HG03103 (cell line): ENCODE measurements at regions not wholly inside any gene's neighbourhood (a gene's known extent, or its start where the extent isn't known, plus 50 kb on each side); places are given as distances from the start of the nearest gene placed in this dataset.
A peak's percentile ranks its signal among the peaks of the same experiment; 100 is the strongest.

Experiments
- ATAC-seq: cut with Tn5 transposase; IDR thresholded peaks from one replicate; pipeline ENCODE4 v1.9.1; 2021; ENCODE audit warnings: low read depth; ENCODE audit not compliant: unreplicated experiment

DNA sequence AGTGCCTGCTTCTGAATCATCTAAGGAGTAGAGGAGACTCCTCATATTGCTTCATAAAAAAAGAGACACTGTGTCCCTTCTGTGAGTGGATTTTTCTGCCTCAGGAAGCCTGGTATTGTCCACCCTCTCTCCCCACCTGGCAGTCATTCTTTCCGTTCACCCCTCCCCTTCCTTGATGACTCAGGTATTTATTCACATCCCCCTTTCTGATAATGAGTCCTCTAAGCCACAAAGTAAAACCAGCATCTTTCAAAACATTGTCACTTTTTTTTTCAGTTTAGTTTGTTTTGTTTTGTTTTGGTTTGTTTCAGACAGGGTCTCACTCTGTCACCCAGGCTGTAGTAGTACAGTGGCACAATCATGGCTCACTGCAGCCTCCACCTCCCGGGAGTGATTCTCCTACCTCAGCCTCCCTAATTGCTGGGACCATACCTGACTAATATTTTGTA lies 65.2 kb upstream of the UBE2E1 start:
- ATAC-seq = peak; percentile 88

DNA sequence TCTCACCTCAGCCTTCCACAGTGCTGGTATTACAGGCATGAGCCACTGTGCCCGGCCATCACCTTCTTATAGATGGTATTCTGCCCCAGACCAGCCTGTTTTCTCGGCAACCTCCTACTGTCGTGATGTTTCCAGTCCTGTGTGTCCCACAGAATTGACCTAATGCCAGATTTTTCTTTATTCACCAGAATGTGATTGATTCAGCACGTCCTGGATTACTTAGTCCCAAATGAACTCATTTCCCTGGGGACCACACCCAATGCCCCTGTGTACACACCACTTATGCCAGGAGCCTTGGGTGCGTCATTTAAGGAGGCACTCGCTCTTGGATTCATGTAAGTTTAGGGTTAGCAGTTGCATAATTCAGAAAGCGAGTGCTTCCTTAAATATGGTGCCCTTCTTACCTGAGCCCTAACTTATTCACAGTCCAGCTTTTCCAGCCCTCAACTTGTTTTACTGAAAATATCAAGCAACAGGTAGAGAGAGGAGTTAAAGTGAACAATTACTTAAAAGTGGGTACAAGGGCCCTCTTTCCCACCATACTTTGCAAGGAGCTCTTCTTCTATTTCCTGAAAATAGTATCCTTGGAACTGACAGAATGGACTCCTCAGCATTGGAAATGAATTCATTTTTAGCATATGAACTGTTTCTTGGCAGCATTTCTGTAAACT lies 64.6 kb upstream of the UBE2E1 start:
- ATAC-seq = no peak

GRCh38 chr3:23743141-23743784 lies 62.5 kb upstream of the UBE2E1 start:
- no peak for ATAC-seq

- no peak for ATAC-seq
Observed at GRCh38 chr3:23746441-23746840, 59.3 kb upstream of the UBE2E1 start.

GRCh38 chr3:23747841-23748240 lies 57.9 kb upstream of the UBE2E1 start:
- ATAC-seq = no peak

DNA sequence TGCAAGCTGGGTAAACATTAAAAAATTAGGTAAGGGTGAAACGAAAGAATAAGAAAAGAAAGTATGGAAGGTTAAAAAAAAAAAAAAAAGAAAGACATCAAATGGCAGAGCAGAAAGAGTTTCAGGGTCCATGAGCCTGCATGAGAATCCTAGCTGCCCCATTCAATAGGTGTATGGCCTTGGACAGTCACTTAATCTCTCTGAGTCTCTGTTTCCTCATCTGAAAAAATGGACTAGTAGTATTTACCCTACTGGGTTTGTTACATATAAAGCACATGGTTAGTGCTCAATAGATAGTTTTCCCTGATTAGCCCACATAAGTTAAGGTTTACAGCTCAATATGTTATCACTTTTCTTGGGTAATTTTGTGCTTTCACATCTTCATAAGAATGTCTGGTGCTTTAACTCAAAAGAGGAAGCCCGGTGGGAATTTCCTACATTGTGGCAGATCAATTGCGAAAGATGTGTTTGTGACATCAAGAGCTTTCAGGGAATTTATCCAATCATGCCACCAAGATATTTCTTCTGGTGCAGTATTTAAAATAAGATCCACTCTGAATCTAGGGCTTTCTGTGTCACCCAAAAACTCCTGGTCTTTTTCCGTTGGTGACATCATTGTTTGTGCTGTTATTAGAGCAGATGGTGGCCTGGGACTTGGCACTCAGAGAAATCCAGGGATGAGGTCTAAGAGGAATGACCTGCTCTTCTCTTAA lies 57.2 kb upstream of the UBE2E1 start:
- no peak for ATAC-seq

GRCh38 chr3:23749609-23750008 lies 56.1 kb upstream of the UBE2E1 start:
- ATAC-seq = no peak

DNA sequence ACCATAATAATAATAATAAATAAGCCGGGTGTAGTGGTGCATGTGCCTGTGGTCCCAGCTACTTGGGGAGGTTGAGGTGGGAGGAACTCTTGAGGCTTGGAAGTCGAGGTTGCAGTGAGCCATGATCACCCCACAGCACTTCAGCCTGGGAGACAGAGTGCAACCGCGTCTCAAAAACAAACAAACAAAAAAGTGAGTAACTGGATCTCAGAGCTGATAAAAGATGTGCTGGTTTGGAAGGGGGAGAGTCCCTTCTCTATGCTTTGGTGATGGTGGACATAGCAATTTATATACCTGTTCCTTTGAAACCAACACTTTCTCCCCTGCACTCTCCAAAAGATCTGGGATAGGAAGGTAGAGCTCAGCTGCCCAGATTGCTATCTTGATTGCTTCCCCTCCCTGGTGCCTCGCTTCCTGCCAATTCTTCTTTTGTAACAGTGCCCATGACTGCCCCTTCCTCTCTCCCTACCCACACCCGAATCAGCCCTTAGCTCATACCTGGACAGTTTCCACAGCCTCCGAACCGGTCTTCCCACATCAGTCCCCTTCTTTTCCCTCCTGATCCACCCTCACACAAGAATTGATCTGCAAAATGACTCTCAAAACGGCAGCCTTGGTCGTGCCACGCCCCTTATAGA lies 55.1 kb upstream of the UBE2E1 start:
- no peak for ATAC-seq

- no peak for ATAC-seq
Observed at GRCh38 chr3:23751212-23751723, 54.5 kb upstream of the UBE2E1 start.

GRCh38 chr3:23752126-23752525 lies 53.6 kb upstream of the UBE2E1 start:
- no peak for ATAC-seq

DNA sequence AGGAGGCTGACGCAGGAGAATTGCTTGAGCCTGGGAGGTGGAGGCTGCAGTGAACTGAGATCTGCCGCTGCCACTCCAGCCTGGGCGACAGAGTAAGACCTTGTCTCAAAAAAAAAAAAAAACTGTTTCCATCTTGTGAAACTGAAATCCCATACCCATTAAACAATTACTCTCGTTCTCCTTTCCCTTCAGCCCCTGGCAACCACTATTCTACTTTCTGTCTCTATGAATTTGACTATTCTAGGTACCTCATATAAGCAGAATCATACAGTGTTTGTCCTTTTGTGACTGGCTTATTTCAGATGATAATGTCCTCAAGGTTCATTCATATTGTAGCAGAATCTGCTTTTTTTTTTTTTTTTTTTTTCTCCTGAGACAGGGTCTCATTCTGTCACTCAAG lies 51.5 kb upstream of the UBE2E1 start:
- ATAC-seq = no peak
